ENCODE measurements at regions not wholly inside any gene's neighbourhood (a gene's known extent, or its start where the extent isn't known, plus 50 kb on each side); places are given as distances from the start of the nearest gene placed in this dataset.

DNA sequence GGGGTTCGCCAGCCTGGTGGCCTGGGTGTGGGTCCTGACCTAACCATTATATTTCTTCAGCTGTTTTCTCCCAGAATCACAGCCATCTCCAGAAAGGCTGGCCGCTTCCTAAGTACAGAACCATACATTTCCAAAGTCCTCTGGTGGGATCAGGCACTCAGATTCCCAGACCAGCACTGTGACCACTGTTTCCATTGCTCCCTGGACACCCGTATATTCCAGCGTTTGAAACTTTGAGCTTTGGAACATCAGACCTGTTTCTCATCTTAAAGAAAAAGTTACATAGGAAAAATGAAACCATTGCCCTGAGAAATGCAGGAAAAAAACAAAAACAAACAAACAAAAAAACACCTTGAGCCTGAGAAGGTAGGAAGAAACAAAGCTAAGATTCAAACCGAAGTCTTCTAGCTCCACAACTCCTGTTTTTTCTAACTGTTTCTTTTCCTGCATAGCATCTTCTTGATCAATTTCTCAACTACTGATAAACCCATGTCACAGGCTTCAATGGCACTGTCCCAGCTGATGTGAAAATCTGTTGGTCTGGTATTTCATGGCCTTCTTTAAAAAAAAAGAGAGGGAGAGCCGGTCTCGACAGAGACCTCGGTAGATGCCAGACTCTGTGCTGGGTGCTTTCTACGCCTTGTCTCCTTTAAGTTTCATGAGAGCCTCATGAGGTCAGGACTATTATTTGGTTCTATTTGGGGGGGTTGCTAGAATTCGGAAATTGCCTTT is 221.3 kb downstream of the TOMM20 start:
- H3K4me1 Mint-ChIP-seq (ENCODE audit: low read depth): peaks cover 15% of the 10 kb centered on the region
- H3K9me3 Mint-ChIP-seq: no peaks in the 10 kb centered on the region
- no peak overlapping the region for H3K4me3 Mint-ChIP-seq
- no peaks in the 10 kb centered on the region for H3K27me3 Mint-ChIP-seq (ENCODE audit: low read depth)
- H3K27ac Mint-ChIP-seq: no peak overlapping the region
- no peaks in the 10 kb centered on the region for H3K36me3 Mint-ChIP-seq (ENCODE audit: low read depth)

DNA sequence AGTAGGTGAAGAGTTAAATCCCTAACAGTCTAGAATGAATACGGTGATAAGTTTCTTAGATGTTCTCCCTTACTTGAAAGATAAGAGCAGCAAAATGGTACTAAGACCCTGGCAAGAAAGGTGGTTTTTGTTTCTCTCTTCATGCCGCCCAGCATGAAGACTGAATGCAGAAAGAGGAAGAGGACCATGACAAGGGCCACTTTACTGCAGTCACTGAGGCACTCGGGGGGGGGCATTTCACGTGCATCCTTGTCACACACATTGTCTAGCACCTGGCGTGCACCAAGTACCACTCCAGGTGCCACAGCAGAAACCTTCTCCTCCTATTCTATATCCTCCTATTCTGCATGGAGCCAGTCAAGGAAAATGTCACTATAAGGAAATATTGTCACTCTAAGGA is 222.0 kb downstream of the TOMM20 start:
- H3K9me3 Mint-ChIP-seq: no peaks in the 10 kb centered on the region
- H3K27ac Mint-ChIP-seq: no peak overlapping the region
- H3K36me3 Mint-ChIP-seq (ENCODE audit: low read depth): no peaks in the 10 kb centered on the region
- no peak overlapping the region for H3K4me3 Mint-ChIP-seq
- peaks cover 8% of the 10 kb centered on the region for H3K4me1 Mint-ChIP-seq (ENCODE audit: low read depth)
- H3K27me3 Mint-ChIP-seq (ENCODE audit: low read depth): no peaks in the 10 kb centered on the region

DNA sequence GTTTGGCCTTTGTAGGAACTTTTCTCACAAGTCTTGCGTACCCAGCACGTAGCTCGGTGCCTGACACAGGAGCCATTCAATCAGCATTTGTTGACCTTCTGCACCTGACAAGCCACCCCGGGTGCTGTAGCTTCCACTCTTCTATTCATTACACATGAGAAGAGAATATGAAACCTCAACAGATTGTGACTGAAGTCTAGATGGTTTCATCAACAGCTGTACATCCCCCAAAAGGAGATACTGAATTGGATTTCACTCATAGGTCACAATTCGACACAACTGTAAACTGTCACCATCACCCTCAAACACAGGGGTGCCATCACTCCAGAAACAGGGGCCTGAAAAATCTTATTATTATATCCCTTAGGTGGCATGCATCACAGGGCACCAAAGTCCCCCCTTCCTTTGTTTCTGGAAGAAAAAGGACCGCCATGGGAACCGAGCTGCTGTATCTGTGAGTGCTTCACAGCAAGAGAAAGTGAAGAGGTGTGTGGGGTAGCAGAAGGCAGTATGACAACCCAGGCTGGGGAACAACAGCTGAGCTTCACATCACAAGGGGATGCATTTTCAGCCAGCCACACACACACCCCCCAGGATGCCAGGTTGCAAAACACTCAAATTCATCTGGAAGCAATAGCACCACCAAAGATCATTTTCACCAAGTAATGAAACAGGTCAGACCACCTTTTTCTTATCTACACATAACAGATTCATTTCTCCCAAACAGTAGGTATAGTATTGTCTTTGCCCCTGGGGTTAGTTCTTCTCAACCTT is 225.7 kb downstream of the TOMM20 start:
- H3K9me3 Mint-ChIP-seq: no peaks in the 10 kb centered on the region
- H3K27ac Mint-ChIP-seq: no peak overlapping the region
- H3K4me1 Mint-ChIP-seq (ENCODE audit: low read depth): peaks cover 2% of the 10 kb centered on the region
- H3K36me3 Mint-ChIP-seq (ENCODE audit: low read depth): no peaks in the 10 kb centered on the region
- no peak overlapping the region for H3K4me3 Mint-ChIP-seq
- H3K27me3 Mint-ChIP-seq (ENCODE audit: low read depth): no peaks in the 10 kb centered on the region

DNA sequence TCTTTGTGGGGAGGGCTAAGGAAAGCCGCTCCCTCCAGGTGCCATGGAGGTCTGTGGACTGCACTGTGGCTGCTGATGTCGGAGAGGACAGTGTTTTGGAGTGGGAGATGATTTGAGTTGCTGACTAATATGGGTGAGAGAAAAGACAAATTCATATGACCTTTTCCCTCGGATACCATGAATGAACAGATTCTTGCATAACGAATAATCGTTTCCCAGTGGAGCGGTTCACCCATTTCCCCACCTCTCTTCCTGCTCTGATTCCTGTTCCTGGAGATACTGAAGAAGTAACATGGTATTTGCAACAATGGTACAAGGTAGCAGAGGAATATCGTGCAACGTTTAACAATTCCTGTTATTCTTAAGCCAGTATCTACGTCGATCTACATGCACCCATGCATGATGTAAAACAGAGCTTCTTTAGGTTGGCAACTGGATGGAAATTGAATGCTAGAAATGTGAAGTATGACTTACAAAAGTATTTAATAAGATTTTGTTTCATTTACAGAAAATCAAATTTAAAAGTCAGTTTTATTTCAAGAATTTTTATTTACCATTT is 227.1 kb downstream of the TOMM20 start:
- H3K27ac Mint-ChIP-seq: no peak overlapping the region
- H3K9me3 Mint-ChIP-seq: no peaks in the 10 kb centered on the region
- no peak overlapping the region for H3K4me3 Mint-ChIP-seq
- peaks cover 3% of the 10 kb centered on the region for H3K4me1 Mint-ChIP-seq (ENCODE audit: low read depth)
- H3K27me3 Mint-ChIP-seq (ENCODE audit: low read depth): no peaks in the 10 kb centered on the region
- H3K36me3 Mint-ChIP-seq (ENCODE audit: low read depth): no peaks in the 10 kb centered on the region

DNA sequence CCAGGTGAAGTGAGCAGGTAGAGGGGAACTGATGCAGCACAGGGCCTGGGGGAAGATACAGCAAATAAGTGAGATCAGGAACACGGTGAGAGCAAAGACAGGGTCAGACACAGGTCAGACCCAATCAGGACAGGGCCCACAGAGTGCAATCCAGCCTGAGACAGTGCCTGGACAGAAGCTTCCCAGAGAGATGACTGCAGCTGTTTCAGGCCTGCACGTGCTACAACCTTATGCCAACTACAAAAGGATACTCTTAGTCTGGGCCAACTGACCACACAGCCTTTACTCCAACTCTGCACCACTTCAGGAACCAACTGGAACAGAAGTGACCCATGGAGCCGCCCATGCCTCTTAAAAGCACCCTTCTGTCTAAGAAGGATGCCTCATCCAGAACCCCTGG is 228.0 kb downstream of the TOMM20 start:
- Mint-ChIP-seq H3K9me3 (no peaks in the 10 kb centered on the region), H3K36me3 (ENCODE audit: low read depth) (no peaks in the 10 kb centered on the region)

DNA sequence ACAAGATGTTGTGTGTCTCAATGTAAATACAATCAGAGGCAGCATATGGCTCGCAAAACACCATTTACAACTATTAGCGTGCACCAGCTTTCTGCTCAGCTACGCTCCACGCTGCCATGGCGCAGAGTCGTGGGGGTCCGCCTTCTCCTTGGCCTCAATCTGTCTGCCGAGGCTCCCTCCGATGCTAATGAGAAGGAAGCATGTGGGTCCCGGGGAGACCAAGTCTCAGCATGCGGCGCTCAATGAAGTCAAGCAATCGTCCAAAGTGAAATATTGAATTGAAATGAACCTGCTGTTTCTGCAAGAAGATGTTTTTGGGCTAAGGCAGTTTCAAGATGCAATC is 228.9 kb downstream of the TOMM20 start:
- Mint-ChIP-seq H3K4me3 (no peak overlapping the region), H3K27me3 (ENCODE audit: low read depth) (no peaks in the 10 kb centered on the region), H3K9me3 (no peaks in the 10 kb centered on the region), H3K4me1 (ENCODE audit: low read depth) (peaks cover 5% of the 10 kb centered on the region), H3K27ac (no peak overlapping the region), H3K36me3 (ENCODE audit: low read depth) (no peaks in the 10 kb centered on the region)

More for the DNA sequence above, 228.0 kb downstream of the TOMM20 start:
- Mint-ChIP-seq H3K4me3 (no peak overlapping the region), H3K4me1 (ENCODE audit: low read depth) (peaks cover 3% of the 10 kb centered on the region), H3K27me3 (ENCODE audit: low read depth) (no peaks in the 10 kb centered on the region), H3K27ac (peak overlapping the region; percentile 9)

DNA sequence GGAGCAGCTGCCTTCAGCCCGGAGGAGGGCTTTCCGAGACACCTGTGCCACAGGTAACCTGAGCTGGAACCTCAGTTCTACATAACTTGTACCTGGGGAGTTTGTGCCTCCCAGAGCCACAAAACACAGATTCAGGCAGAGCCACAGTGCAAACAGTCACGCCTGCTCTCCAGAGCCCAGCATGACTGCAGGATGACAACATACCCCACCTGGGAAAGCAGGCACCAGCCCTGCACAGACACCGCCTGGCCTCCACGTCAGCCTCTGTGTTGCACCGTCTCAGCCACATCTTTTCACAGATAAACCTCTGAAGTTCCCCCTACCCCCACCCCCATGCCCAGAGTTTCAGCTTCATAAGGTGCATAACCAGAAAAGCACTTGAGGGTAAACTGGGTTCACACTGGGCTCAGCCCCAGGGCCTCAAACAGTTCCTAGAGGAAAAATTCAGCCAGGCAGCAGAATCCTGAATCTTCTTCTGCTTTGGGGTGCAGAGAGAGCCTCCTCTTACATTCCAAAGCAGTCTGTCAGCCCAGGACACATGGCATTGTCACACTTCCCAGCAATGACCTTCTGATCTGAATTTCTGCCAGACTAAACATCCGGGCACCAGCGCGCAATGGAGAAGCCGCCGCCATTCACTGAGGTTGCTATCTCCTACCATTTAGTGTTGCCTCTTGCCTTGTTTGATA is 229.5 kb downstream of the TOMM20 start:
- no peaks in the 10 kb centered on the region for H3K36me3 Mint-ChIP-seq (ENCODE audit: low read depth)
- peaks cover 10% of the 10 kb centered on the region for H3K4me1 Mint-ChIP-seq (ENCODE audit: low read depth)
- no peaks in the 10 kb centered on the region for H3K27me3 Mint-ChIP-seq (ENCODE audit: low read depth)
- no peak overlapping the region for H3K4me3 Mint-ChIP-seq
- no peaks in the 10 kb centered on the region for H3K9me3 Mint-ChIP-seq
- no peak overlapping the region for H3K27ac Mint-ChIP-seq

DNA sequence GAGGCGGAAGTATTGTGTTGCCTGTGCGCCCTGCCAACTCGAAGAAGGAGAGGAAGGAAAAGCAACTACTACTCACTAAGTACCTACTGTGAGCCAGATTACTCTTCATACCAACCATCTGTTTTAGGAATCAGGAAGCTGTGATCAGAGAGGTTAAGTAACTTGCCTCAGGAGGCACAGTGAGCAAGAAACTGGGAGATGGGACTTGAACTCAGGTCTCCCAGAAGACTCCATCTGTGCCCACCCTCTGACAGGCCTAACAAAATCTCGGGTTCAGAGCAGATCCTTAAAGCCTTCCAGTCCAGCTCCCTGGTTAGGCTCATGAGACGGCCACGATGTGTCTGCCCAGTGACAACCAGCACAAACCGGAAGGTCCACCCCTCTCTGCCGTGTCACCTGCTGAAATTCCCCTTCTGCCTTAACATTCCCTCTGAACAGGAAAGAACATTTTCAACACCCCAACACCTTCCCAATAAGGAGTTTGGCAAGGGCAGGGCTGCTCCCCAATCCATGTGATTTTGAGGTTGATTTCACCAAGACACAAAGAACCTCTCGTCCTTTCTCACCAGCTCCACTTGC is 230.1 kb downstream of the TOMM20 start:
- Mint-ChIP-seq H3K4me3 (no peak overlapping the region), H3K36me3 (ENCODE audit: low read depth) (no peaks in the 10 kb centered on the region), H3K4me1 (ENCODE audit: low read depth) (peaks cover 16% of the 10 kb centered on the region), H3K27ac (no peak overlapping the region), H3K27me3 (ENCODE audit: low read depth) (no peaks in the 10 kb centered on the region), H3K9me3 (no peaks in the 10 kb centered on the region)

DNA sequence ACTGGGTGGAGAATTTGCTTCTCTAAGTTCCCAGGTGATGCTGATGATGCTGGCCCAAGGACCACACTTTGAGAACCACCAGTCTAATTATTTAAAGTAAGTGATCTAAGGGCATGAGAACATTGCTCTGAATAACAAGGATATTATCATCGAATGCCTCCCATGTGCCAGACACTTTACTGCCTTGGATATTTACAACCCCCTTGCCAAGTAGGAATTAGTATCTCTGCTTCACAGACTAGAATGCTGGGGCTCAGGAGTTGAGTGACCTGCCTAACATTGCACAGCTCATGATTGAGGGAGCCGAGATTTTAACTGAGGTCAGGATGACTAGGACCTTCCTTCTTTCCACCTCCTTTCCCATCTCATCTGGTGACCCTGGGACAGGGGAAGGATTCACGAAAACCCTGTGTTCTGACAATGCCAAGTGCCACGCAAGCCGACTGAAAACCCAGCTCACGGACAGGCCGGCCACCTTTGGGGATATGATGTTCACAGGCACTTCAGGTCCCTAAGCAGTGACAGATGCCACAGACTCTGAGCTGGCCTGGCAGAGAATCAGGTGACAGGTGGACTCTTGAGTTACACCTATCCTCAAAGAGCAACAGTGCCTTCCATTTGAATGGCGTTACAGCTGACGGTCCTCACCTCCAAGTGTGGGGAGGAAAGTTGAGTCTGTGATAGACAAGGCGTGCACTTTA is 230.7 kb downstream of the TOMM20 start:
- Mint-ChIP-seq H3K27ac (no peak overlapping the region), H3K27me3 (ENCODE audit: low read depth) (no peaks in the 10 kb centered on the region), H3K4me1 (ENCODE audit: low read depth) (peaks cover 20% of the 10 kb centered on the region), H3K4me3 (no peak overlapping the region), H3K36me3 (ENCODE audit: low read depth) (no peaks in the 10 kb centered on the region), H3K9me3 (no peaks in the 10 kb centered on the region)

DNA sequence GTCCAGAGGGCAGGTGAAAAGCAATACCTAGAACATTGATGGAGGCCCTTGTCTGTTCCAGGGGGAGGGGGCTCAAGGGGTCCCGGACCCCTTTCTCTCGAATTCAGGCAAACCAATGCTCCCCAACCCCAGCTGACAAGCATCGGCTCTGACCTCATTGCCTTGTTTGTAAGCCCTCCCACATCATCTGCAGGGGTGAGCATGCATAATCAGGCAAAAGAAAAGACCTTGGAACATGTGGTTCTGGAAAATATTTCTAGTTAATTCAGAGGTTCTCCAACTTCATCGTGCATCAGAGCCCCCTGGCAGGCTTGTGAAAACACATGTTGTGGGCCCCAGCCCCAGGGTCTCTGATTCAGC is 231.3 kb downstream of the TOMM20 start:
- H3K27ac Mint-ChIP-seq: no peak overlapping the region
- no peaks in the 10 kb centered on the region for H3K9me3 Mint-ChIP-seq
- H3K36me3 Mint-ChIP-seq (ENCODE audit: low read depth): no peaks in the 10 kb centered on the region
- peaks cover 20% of the 10 kb centered on the region for H3K4me1 Mint-ChIP-seq (ENCODE audit: low read depth)
- no peaks in the 10 kb centered on the region for H3K27me3 Mint-ChIP-seq (ENCODE audit: low read depth)
- no peak overlapping the region for H3K4me3 Mint-ChIP-seq

DNA sequence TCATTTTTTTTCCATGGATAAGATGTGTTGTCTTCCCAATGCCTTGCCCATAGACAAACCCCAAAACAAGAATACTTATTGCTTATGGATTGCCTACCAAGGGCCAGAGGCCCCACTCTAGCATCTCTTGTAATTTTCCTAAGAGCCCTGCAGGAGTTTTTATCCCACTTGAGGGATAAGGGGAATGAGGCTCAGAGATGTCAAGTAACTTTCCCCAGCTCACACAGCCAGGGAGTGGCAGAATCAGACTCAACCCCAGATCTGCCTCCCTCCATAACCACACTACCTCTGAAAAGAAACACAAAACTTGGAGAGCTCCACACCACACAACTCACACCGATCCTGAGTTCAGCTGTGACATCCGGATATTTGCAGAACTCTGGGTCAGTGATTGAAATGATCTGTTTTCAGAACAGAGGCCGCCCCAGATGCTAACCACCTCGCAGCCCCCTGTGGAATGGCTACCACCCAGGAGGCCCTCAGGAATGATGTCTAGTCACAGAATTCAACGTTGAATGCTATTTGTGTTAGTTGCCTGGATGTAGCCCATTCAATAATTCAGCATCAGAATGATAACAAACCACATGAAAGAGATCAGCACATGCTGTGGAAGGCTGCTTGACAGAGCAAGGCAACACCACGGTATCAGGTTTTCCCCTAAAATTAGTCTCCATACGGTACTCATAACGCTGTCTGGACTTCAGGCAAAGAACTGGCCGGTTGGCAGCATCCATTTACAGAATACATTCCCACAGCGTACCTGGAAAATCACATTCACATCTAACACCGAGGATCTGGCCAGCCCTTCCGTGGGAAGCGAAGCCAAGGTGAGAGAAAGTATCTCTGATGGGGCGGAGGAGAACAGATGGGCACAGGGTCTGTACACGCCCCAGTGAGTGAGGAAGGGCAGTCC is 231.9 kb downstream of the TOMM20 start:
- no peaks in the 10 kb centered on the region for H3K36me3 Mint-ChIP-seq (ENCODE audit: low read depth)
- no peak overlapping the region for H3K4me3 Mint-ChIP-seq
- H3K27ac Mint-ChIP-seq: no peak overlapping the region
- peaks cover 20% of the 10 kb centered on the region for H3K4me1 Mint-ChIP-seq (ENCODE audit: low read depth)
- no peaks in the 10 kb centered on the region for H3K27me3 Mint-ChIP-seq (ENCODE audit: low read depth)
- no peaks in the 10 kb centered on the region for H3K9me3 Mint-ChIP-seq

DNA sequence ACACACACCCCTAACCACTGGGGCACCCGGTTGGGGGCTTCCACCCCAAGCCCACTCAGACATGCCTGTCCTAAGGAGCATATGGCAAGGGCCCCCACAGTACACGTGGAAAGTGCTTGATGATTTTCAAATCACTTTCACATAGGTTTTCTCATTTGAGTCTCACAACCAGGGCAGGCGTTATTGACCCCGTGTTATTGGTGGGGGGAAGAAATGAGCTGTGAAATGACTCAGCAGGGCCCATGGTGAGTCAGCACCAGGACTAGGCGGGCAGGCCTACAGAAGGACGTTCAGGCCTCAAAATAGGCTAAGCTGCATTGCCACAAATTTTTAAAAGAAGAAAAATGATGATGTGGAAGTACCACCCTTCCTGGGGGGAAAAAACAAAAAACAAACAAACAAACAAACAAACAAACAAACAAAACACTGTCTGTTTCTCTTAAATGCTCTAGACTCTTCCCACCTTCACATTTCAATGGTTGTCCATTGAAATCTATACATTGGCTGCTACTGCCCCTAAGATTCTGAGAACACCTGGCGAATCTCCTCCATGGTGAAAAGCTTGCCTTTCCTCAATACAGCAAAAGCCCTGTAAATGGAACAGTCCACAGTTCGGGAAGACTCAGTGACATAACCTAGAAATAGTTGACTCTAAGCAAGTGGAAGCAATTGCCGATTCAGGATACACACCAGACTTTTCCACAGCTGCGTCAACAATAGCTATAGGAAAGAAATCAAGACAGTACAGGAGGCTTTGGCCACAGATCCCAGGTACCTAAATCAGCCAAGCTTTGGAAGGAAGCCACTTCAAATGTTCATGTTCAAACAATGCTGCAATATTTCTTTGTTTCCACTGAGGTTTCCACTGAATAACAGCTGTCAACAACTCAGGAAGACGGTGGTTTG is 234.7 kb downstream of the TOMM20 start:
- H3K4me1 Mint-ChIP-seq (ENCODE audit: low read depth): peaks cover 40% of the 10 kb centered on the region
- H3K27ac Mint-ChIP-seq: peak overlapping the region; percentile 17
- H3K36me3 Mint-ChIP-seq (ENCODE audit: low read depth): no peaks in the 10 kb centered on the region
- no peak overlapping the region for H3K4me3 Mint-ChIP-seq
- no peaks in the 10 kb centered on the region for H3K27me3 Mint-ChIP-seq (ENCODE audit: low read depth)
- no peaks in the 10 kb centered on the region for H3K9me3 Mint-ChIP-seq

DNA sequence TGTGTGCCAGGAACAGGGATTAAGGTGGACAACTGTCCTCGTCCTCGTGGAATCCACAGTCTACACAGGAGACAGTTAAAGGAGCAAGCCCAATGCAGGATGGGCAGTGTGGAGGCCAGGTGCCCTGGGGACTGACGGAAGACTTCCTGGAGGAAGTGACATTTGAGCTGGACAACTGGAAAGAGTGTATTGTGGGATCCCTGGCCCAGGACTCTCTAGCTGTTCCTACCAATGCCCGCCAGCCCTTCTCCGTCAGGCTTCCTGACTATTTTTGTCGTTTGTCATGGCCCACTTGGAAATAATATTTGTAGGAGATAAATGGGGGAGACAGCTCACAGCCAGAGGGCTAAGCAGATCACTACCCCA is 235.3 kb downstream of the TOMM20 start:
- no peak overlapping the region for H3K27ac Mint-ChIP-seq
- H3K4me3 Mint-ChIP-seq: no peak overlapping the region
- H3K4me1 Mint-ChIP-seq (ENCODE audit: low read depth): peaks cover 40% of the 10 kb centered on the region

More for the DNA sequence above, 235.3 kb downstream of the TOMM20 start:
- Mint-ChIP-seq H3K9me3 (peaks cover 3% of the 10 kb centered on the region), H3K36me3 (ENCODE audit: low read depth) (no peaks in the 10 kb centered on the region), H3K27me3 (ENCODE audit: low read depth) (no peaks in the 10 kb centered on the region)

Measured in T-helper 1 cell treated with Interleukin-12 subunit alpha and Interleukin-12 subunit beta and Interleukin-4 antibody, amounts not matched to agents 30 μg/mL and 1 μg/mL, for 36 hours (primary cell).